Peyer's patch (tissue), 4 donors: ENCODE measurements at regions not wholly inside any gene's neighbourhood (a gene's known extent, or its start where the extent isn't known, plus 50 kb on each side); places are given as distances from the start of the nearest gene placed in this dataset.

ENCODE experiments used
- CTCF ChIP-seq, 6 experiments: fragments of 450-650 bp in 4 of 6; fragments of 200-600 bp in 2 of 6; sonication (generic) in 1 of 6; IDR thresholded peaks; one replicate each; pipeline ENCODE4 v1.5.1; 2017 to 2019; ENCODE audit warnings: antibody characterized with exemption in 6 of 6, mild to moderate bottlenecking in 3 of 6, moderate library complexity in 1 of 6
- POLR2A ChIP-seq, 2 donors: fragments of 450-650 bp; IDR thresholded peaks; one replicate each; pipeline ENCODE4 v1.5.1; 2017; ENCODE audit warnings: antibody characterized with exemption in 2 of 2, mild to moderate bottlenecking in 2 of 2, moderate library complexity in 2 of 2

- TF ChIP-seq CTCF (IDR thresholded peaks at IDR 0.05) (no peak), POLR2A (IDR thresholded peaks at IDR 0.05) (no peak)
These were observed 51.8 kb upstream of the CDK20 start for GRCh38 chr9:88026118-88026479.
